Colonic mucosa (tissue), 4 donors: ENCODE measurements at regions not wholly inside any gene's neighbourhood (a gene's known extent, or its start where the extent isn't known, plus 50 kb on each side); places are given as distances from the start of the nearest gene placed in this dataset.

ENCODE experiments used
- DNase-seq: peaks from one replicate; pipeline ENCODE4 v3.0.0-alpha.2; 2020
- H3K27ac ChIP-seq: fragments of 200-600 bp; one replicate; pipeline ENCODE4 v1.8.0; 2021
- H3K27me3 ChIP-seq: fragments of 200-600 bp; one replicate; pipeline ENCODE4 v1.8.0; 2021
- H3K36me3 ChIP-seq: fragments of 200-600 bp; one replicate; pipeline ENCODE4 v1.8.0; 2021
- H3K4me1 ChIP-seq: fragments of 200-600 bp; one replicate; pipeline ENCODE4 v1.8.0; 2021; ENCODE audit warnings: mild to moderate bottlenecking
- H3K4me3 ChIP-seq: fragments of 200-600 bp; one replicate; pipeline ENCODE4 v1.8.0; 2021
- H3K9ac ChIP-seq, 2 donors: one replicate each; pipeline ENCODE4 v1.7.0; 2013; ENCODE audit warnings: control low read depth in 2 of 2, low read depth in 2 of 2, low read length in 2 of 2
- H3K9me3 ChIP-seq: fragments of 200-600 bp; one replicate; pipeline ENCODE4 v1.8.0; 2021
- intact Hi-C: fragments of 100-400 bp; cut with DNase I; formaldehyde crosslinking; loops from one replicate; pipeline ENCODE4 v1.14.1; 2022
- TF ChIP-seq, protein P1 (sequence below): fragments of 200-600 bp; IDR thresholded peaks from one replicate; pipeline ENCODE4 v1.8.0; 2022; ENCODE audit warnings: antibody characterized with exemption, mild to moderate bottlenecking
- donor health status: healthy.
- donor health status: DM: no; HTN: no; CAD: no.
- donor health status: DM: no; HTN: no; CAD: no.

DNA sequence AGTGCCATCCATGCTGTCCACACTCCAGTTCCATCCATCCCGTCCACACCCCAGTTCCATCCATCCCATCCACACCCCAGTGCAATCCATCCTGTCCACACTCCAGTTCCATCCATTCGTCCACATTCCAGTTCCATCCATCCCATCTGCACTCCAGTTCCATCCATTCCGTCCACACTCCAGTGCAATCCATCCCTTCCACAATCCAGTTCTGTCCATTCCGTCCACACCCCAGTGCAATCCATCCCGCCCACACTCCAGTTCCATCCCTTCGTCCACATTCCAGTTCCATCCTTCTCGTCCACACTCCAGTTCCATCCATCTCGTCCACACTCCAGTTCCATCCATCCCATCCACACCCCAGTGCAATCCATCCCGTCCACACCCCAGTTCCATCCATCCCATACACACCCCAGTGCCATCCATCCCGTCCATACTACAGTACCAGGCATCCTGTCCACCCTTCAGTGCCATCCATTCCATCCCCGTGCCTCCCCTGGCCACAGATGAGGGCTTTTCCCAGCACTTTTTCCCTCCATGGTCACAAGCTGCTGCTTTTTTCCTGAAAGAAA lies 704.0 kb downstream of the BRD1 start:
- Histone ChIP-seq H3K4me3 (no peak overlapping the region), H3K9ac (no peak overlapping the region), H3K27me3 (no peaks in the 10 kb centered on the region), H3K4me1 (no peaks in the 10 kb centered on the region), H3K36me3 (no peaks in the 10 kb centered on the region), H3K9me3 (no peaks in the 10 kb centered on the region), H3K27ac (no peak overlapping the region)
- TF ChIP-seq, protein P1, sequence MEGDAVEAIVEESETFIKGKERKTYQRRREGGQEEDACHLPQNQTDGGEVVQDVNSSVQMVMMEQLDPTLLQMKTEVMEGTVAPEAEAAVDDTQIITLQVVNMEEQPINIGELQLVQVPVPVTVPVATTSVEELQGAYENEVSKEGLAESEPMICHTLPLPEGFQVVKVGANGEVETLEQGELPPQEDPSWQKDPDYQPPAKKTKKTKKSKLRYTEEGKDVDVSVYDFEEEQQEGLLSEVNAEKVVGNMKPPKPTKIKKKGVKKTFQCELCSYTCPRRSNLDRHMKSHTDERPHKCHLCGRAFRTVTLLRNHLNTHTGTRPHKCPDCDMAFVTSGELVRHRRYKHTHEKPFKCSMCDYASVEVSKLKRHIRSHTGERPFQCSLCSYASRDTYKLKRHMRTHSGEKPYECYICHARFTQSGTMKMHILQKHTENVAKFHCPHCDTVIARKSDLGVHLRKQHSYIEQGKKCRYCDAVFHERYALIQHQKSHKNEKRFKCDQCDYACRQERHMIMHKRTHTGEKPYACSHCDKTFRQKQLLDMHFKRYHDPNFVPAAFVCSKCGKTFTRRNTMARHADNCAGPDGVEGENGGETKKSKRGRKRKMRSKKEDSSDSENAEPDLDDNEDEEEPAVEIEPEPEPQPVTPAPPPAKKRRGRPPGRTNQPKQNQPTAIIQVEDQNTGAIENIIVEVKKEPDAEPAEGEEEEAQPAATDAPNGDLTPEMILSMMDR = no peak
- intact Hi-C loops = no loop called here
- DNase-seq = no peak

DNA sequence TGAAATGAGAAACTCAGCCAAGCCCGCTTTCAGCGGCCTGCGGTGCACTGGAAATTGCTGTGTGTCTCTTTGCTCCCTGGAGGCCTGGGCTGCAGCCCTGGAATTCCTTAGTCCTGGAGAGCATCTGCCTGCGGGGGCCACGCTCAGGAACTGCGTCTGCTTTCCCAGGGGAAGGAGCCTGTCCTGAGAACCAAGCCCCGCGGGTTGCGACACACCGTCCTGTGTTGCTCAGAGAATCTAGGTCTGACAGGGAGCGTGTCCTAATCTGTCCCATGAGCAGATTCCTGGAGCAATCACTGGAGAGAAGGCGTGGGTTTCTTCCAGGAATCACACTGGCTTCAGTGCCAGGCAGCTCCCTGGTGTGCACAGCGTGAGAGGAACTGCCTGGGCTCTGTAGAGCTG lies 708.1 kb downstream of the BRD1 start:
- H3K36me3 ChIP-seq = no peaks in the 10 kb centered on the region
- TF ChIP-seq, protein P1 = no peak
- no peak overlapping the region for H3K27ac ChIP-seq
- no peaks in the 10 kb centered on the region for H3K27me3 ChIP-seq
- intact Hi-C loops = no loop called here
- H3K4me1 ChIP-seq = no peaks in the 10 kb centered on the region
- no peak for DNase-seq
- H3K4me3 ChIP-seq = no peak overlapping the region
- no peaks in the 10 kb centered on the region for H3K9me3 ChIP-seq
- no peak overlapping the region for H3K9ac ChIP-seq

DNA sequence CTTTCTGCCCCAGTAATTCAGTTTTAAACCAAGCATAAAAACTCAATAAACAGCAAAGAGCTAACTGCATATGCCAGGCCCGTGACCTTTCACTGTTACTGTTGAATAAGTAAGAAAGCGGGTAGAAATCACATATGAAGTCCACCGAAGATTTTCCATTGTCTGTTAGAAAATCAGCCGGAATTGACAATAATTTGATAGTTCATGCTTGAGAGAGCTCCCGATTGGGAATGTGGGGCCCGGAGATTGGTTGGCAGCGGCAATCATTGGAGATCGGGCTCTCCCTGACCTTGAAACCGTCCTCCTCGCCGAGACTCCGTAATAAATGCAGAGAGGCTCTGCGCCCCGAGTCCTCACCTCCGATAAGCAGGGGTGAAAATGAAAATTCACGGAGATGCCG lies 709.6 kb downstream of the BRD1 start:
- Histone ChIP-seq H3K36me3 (no peaks in the 10 kb centered on the region), H3K9me3 (no peaks in the 10 kb centered on the region), H3K4me1 (no peaks in the 10 kb centered on the region), H3K9ac (no peak overlapping the region), H3K4me3 (no peak overlapping the region), H3K27me3 (no peaks in the 10 kb centered on the region), H3K27ac (no peak overlapping the region)
- DNase-seq = no peak
- TF ChIP-seq, protein P1 = no peak
- intact Hi-C loops = no loop called here

DNA sequence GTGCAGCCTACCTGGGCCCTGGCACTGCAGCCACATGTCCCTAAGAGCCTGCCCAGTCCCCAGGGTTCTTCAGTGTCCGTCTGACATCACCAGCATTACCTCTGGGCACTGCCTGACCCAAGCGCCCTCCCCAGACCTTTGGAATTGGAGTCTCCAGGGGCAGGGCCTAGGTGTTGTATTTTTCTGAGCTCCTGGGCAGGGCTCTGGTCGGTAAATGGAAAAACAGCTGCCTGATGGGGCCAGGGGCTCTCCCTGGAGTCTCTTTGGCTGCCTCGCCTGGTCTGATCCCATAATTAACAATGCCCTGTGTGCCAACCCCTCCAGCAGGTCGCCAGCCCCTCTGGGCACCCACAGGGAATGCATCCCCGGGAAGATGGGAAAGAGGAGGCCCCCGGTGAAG lies 710.2 kb downstream of the BRD1 start:
- TF ChIP-seq, protein P1 = no peak
- Histone ChIP-seq H3K4me3 (no peak overlapping the region), H3K4me1 (no peaks in the 10 kb centered on the region), H3K27ac (no peak overlapping the region), H3K9me3 (no peaks in the 10 kb centered on the region), H3K27me3 (no peaks in the 10 kb centered on the region), H3K36me3 (no peaks in the 10 kb centered on the region), H3K9ac (no peak overlapping the region)
- DNase-seq = no peak
- intact Hi-C loops = no loop called here

DNA sequence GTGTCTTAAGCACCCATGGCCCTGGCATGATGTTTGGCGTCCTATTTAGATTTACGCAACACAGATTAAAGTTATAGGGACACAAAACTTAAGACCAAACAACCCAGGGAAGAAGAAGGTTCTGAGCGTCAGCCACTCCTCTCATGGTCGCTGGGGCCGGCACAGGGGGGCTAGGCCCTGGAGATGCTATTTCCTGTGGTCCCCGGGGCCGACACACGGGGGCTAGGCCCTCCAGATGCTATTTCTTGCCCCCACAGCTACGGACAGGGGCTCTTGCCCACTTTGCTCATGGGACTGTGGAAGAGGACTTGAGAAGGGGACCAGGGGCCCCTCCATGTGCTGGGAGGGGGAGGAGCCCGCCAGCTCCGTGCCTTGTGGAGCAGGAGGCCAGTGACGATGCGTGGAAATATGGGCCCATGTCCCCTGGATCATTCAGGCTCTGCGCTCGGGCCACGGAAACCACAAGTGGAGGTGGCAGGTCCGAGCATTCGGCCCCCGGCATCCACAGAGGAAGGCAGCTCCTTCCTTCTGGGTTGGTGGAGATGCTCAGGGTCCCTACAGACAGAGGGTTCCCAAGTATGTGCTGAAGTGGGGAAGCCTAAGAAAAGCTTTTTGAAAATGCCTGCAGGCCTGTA lies 711.1 kb downstream of the BRD1 start:
- TF ChIP-seq, protein P1 = no peak
- Histone ChIP-seq H3K4me1 (no peaks in the 10 kb centered on the region), H3K4me3 (no peak overlapping the region), H3K36me3 (no peaks in the 10 kb centered on the region), H3K27ac (no peak overlapping the region), H3K9me3 (no peaks in the 10 kb centered on the region), H3K27me3 (no peaks in the 10 kb centered on the region), H3K9ac (no peak overlapping the region)
- DNase-seq = no peak
- intact Hi-C loops = no loop called here
